GM18520 (cell line): ENCODE measurements at regions not wholly inside any gene's neighbourhood (a gene's known extent, or its start where the extent isn't known, plus 50 kb on each side); places are given as distances from the start of the nearest gene placed in this dataset.
A peak's percentile ranks its signal among the peaks of the same experiment; 100 is the strongest.

Experiments used
- ATAC-seq: cut with Tn5 transposase; IDR thresholded peaks from one replicate; pipeline ENCODE4 v1.9.1; 2021; ENCODE audit not compliant: unreplicated experiment

- ATAC-seq = no peak
Observed at GRCh38 chr20:22506827-22507226, 77.5 kb downstream of the FOXA2 start.

GRCh38 chr20:22504829-22505377 lies 79.5 kb downstream of the FOXA2 start:
- ATAC-seq = no peak

GRCh38 chr20:22503577-22503976 lies 80.8 kb downstream of the FOXA2 start:
- no peak for ATAC-seq

- ATAC-seq = no peak
Observed at GRCh38 chr20:22502731-22503191, 81.6 kb downstream of the FOXA2 start.

DNA sequence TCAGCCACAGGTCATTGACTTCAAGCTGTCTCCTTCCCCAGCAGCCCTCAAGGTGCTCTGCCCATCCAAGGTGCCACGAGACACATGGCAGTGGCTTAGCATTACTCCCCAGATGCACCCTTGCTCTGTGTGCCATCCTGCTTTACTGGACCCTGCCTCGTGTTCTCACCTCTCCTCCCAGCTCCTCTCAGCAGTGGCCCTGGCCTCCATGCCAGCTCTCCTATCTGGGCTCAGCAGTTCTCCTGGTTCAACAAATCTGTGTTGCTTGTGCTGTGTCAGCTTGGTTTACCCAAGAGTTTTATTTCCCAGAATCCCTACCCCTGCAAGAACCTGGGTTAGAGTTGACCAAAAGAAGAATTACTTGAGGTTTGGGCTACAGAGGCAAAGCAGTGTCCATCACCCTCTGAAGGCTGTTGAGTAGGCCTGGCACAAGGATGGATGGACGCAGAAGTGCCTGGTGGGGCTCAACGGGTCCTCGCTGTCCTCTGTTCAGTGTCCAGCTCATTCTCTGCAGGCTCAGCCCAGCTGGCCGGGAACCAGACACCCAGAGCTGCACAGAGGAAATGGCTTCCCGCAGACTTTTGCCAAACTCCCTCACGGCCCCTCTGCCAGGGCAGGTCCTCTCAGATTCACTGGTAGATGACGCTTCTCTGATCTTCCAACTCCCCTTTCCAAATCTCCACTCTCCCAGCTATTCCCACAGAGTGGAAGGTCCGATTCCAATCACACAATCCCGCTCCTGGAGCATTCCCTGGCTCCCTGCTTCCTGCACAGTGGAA lies 82.6 kb downstream of the FOXA2 start:
- no peak for ATAC-seq

- no peak for ATAC-seq
Observed at GRCh38 chr20:22501034-22501433, 83.3 kb downstream of the FOXA2 start.

- ATAC-seq = no peak
Observed at GRCh38 chr20:22499515-22500166, 84.7 kb downstream of the FOXA2 start.

DNA sequence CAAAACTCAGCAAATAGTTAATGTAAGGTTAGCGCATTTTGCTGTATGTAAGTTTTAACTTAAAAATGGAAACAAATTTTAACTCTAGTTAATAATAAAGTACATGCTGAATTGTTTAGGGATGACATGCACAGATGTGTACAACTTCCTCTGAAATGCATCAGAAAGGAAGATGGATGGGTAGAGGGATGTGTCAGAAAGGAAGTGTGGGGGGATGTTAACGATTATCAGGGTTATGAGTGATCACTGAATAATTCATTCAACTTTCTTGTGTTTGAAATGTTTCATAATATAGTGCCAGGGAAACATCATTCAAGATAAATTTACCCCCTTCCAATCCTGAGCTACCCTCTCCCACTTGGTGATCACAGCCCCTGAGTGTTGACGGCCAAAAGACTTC lies 87.6 kb downstream of the FOXA2 start:
- ATAC-seq = no peak

DNA sequence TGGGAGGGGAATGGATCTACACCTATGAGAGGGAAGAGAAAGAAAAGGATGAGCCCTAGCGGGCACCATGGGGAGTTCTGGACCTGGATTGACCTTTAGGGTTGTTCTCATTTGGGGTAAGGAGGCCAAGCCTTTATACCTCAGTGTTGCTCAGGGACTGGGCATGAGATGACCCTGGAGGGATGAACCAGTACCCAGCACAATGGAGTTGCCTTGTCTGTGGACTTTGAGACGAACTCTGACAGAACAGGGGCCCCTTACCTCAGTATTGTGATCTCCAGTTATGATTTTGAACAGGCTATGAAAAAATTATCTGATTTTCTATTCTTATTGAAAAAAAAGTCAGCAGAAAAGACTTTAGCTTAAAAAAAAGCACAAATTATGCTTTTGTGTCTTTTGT lies 88.6 kb downstream of the FOXA2 start:
- ATAC-seq = no peak

DNA sequence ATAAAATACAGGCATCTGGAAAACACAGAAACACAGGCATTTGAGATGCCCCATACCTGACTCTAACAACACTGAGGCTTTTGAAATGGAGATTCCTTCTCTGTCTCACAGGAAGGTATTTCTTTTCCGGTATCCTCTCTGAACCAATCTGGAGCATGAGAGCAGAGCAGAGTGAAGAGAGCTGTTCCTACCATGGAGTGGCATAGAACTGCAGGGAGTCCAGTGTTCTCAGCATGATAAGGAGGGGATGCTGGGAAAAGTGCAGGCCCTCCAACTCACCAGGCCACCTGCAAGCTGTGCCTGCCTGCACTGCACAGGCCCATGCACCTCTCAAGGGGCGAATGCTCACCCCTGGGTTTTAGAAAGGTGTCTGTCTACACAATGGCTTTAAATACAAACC lies 89.2 kb downstream of the FOXA2 start:
- no peak for ATAC-seq

- no peak for ATAC-seq
Observed at GRCh38 chr20:22492497-22492896, 91.9 kb downstream of the FOXA2 start.

DNA sequence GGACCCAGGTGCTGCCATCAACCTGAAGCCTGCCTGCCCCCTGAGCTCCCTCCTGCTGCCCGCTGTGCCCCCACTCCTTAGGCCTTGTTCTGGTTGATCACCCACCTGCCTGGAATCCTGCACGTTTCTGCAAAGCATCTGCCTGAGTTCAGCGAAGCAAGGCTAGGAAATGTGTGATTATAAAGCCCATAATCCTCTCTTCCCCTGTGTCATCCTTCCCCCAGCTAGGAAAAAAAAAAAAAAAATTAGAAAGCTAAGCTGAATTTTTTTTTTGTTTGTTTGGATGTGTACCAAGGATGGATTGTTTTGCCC lies 93.2 kb downstream of the FOXA2 start:
- no peak for ATAC-seq

- no peak for ATAC-seq
Observed at GRCh38 chr20:22490287-22491193, 93.8 kb downstream of the FOXA2 start.

DNA sequence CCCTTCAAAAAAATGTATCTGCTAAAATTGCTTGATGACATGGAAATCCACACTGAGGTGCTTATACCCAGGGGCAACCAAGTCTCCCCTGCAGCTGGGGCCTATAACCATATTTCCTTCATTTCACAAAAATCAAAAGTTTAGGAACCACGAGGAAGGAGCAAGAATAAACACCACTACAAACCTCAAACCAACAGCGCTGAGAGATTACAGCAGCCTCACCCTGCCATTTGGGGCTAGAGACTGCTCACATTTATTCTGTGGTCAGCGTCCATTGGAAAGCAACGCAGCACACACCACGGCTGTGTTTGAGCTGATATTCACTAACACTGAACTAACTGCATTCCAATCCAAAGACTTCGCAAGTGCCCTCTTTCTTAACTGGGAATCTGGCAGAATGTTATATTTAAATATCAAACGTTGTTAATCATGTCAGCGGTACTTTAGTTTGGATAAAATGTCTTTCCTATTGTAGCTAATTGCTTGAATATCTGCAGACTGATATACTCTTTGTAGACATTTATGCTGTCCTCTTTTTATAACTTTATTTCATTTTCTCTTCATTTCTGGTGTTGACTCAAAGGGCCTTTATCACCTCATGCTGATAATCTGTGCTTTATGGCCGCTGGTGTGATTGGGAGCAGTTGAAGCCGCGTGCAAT lies 94.6 kb downstream of the FOXA2 start:
- no peak for ATAC-seq

DNA sequence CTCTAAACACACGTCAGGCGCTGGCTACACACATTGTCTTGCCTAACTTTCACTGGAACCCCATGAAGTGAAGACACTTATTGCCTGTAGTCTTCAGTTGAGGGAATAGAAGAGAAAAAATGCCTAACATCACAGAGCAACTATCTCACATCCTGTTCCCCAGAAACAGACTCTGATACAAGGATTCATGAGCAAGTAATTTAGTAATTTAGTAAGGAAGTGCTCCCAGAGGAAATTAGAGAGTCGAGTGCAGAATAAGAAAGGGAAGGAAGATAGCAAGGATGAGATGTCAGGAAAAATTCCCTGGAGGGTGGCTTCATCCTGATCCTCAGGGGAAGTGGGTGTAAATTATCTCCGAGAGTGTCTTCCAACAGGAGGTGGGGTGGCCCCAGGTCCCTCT lies 104.0 kb downstream of the FOXA2 start:
- no peak for ATAC-seq

GRCh38 chr20:22475662-22476061 lies 108.7 kb downstream of the FOXA2 start:
- ATAC-seq = peak; percentile 79

DNA sequence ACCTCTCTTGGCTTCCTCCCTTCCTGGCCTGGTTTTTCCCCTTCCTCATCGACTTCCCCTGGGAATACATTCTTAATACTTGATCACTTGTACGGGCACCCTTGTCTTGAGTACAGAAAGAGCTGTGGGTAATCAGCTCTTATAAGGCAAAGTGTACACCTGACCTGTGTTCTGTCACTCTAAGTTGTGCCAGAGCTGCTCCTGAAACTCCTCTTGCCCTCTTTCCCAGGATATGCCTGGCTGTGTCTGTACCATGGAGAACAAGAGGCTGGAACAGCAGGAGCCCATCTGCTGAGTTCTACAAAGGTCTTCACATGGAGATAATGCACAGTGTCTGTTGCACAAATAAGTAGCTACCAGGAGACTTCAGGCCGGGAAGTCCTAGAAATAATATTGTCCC lies 110.1 kb downstream of the FOXA2 start:
- ATAC-seq = no peak

DNA sequence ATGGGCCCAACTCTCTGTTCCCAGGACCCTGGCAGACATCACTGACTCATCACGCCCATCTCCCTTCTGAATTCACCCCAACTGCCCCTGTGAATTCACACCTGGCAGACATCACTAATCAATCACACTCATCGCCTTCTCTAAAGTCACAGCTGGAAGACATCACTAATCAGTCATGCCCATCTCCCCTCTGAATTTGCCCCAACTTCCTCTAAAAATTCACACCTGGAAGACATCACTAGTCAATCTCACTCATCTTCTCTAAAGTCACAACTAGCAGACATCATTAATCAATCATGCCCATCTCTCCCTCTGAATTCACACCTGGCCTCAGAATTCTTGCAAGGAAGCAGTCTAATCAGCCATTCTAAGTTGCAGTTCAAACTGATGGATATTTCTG lies 111.1 kb downstream of the FOXA2 start:
- ATAC-seq = no peak

- ATAC-seq = no peak
Observed at GRCh38 chr20:22472447-22473100, 111.8 kb downstream of the FOXA2 start.

DNA sequence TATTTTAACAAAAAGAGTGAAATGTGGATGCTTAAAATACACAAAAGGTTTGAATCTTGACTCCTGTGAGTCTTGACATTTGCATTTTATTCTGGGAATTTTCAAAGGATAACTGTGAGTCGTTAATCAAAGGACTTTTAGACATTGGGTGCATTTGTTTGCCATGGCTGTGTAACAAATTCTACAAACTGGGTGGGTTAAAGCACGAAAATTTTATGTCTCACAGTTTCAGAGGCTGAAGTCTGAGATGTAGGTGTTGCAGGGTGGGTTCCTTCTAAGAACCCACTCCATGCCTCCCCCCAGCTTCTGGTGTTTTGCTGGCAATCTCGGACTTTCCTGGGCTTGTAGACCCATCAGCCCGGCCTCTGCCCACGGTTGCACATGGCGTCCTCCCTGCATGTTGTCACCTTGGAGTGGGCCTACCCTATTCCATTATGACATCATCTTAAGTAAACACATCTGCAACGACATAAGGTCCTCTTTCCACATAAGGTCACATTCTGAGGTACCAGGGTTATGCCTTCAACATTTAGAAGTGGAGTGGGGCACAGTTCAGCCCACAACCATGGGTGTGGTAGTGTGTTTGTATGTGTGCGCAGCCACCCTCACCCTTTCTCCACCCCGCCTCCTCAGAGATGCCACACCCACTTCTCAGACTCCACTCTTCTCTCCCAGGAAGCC lies 113.1 kb downstream of the FOXA2 start:
- no peak for ATAC-seq
